Lung (tissue), 11 donors: ENCODE measurements at regions not wholly inside any gene's neighbourhood (a gene's known extent, or its start where the extent isn't known, plus 50 kb on each side); places are given as distances from the start of the nearest gene placed in this dataset.

Source experiments
- ATAC-seq: fragments of 200-7000 bp; cut with Tn5 transposase; one replicate; pipeline ENCODE4 v1.9.1; 2020; ENCODE audit warnings: moderate number of reproducible peaks; ENCODE audit not compliant: insufficient read depth, low FRiP score
- DNase-seq, 3 donors: peaks; one replicate each; pipeline ENCODE4 v3.0.0-alpha.2; 2013 to 2017
- H3K27ac ChIP-seq, 2 donors: one replicate each; pipeline ENCODE4 v1.5.1; 2013; ENCODE audit warnings: mild to moderate bottlenecking in 2 of 2, moderate library complexity in 2 of 2, control low read depth in 1 of 2, inconsistent platforms in 1 of 2, low read depth in 1 of 2, low read length in 1 of 2
- H3K27me3 ChIP-seq, 3 donors: one replicate each; pipeline ENCODE4 v1.5.1; 2013; ENCODE audit warnings: low read length in 2 of 3; ENCODE audit not compliant: control insufficient read depth in 3 of 3, insufficient read depth in 3 of 3
- H3K36me3 ChIP-seq, 4 donors: one replicate each; pipeline ENCODE4 v1.5.1; 2013; ENCODE audit warnings: low read length in 4 of 4, mild to moderate bottlenecking in 1 of 4, moderate library complexity in 1 of 4; ENCODE audit not compliant: control insufficient read depth in 4 of 4, insufficient read depth in 4 of 4
- H3K4me1 ChIP-seq, 5 donors: one replicate each; pipeline ENCODE4 v1.5.1; 2013; ENCODE audit warnings: low read length in 5 of 5, mild to moderate bottlenecking in 2 of 5, moderate library complexity in 1 of 5; ENCODE audit not compliant: control insufficient read depth in 5 of 5, insufficient read depth in 5 of 5
- H3K4me3 ChIP-seq: one replicate; pipeline ENCODE4 v1.5.1; 2013; ENCODE audit warnings: mild to moderate bottlenecking, control low read depth, moderate library complexity
- H3K9ac ChIP-seq, 2 donors: one replicate each; pipeline ENCODE4 v1.5.1; 2013; ENCODE audit warnings: low read length in 2 of 2, control low read depth in 1 of 2; ENCODE audit not compliant: insufficient read depth in 1 of 2
- H3K9me3 ChIP-seq, 4 donors: one replicate each; pipeline ENCODE4 v1.5.1; 2013; ENCODE audit warnings: low read length in 3 of 4, mild to moderate bottlenecking in 1 of 4, moderate library complexity in 1 of 4; ENCODE audit not compliant: control insufficient read depth in 4 of 4, insufficient read depth in 3 of 4
- WGBS, 2 donors: extraction: QIAGEN DNeasy Blood & Tissue Kit; methylation state at CpG; one replicate each; pipeline ENCODE4 v1.1.7; 2013; 5-methylcytosine and 5-hydroxymethylcytosine counted together
- TF ChIP-seq, protein P1 (sequence below): IDR thresholded peaks from 2 replicates; pipeline ENCODE4 v1.5.1; 2012; ENCODE audit warnings: mild to moderate bottlenecking; ENCODE audit errors: control extremely low read depth, extremely low read depth
- donor health status: control.
- donor health status: control.
- donor health status: Bipolar disorder and iron deficiency.
- donor health status: healthy.
- donor health status: DM: yes; HTN: yes; CAD: no.

DNA sequence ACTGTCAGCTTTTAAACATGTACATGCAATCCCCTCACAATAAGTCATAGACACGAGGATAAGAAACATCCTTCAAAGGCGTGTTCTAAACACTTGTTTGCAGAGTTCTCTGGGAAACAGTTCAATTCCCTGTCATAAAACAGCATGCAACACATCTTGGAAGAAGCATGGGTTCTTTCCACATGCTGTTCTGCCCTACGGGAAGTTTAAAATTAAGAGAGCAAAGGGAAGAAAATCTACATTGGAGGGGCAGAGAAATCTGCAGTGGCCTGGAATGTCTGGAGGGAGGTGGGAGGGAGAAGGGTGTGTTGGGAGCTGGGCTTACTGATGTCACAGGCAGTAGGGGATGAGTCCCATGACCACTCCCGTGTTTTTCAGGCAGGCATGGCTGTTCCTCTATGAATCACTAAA lies 98.3 kb upstream of the SLC2A1 start:
- 76 to 81% methylated on average over 4 of the region's 4 CpGs for WGBS, 2 donors
- TF ChIP-seq, protein P1, sequence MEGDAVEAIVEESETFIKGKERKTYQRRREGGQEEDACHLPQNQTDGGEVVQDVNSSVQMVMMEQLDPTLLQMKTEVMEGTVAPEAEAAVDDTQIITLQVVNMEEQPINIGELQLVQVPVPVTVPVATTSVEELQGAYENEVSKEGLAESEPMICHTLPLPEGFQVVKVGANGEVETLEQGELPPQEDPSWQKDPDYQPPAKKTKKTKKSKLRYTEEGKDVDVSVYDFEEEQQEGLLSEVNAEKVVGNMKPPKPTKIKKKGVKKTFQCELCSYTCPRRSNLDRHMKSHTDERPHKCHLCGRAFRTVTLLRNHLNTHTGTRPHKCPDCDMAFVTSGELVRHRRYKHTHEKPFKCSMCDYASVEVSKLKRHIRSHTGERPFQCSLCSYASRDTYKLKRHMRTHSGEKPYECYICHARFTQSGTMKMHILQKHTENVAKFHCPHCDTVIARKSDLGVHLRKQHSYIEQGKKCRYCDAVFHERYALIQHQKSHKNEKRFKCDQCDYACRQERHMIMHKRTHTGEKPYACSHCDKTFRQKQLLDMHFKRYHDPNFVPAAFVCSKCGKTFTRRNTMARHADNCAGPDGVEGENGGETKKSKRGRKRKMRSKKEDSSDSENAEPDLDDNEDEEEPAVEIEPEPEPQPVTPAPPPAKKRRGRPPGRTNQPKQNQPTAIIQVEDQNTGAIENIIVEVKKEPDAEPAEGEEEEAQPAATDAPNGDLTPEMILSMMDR = no peak
- Histone ChIP-seq H3K4me1 (peaks cover 0 to 41% (median 28%) of the 10 kb centered on the region in 5 donors), H3K27ac (no peak overlapping the region), H3K4me3 (no peak overlapping the region), H3K9ac (peak overlapping the region in 1 of 2 donors; percentile 38), H3K27me3 (no peaks in the 10 kb centered on the region), H3K9me3 (peaks cover 0 to 2% (median 0%) of the 10 kb centered on the region in 4 donors), H3K36me3 (no peaks in the 10 kb centered on the region)
- ATAC-seq (no peak), DNase-seq (peak; percentile 54 to 97 (median 91))

DNA sequence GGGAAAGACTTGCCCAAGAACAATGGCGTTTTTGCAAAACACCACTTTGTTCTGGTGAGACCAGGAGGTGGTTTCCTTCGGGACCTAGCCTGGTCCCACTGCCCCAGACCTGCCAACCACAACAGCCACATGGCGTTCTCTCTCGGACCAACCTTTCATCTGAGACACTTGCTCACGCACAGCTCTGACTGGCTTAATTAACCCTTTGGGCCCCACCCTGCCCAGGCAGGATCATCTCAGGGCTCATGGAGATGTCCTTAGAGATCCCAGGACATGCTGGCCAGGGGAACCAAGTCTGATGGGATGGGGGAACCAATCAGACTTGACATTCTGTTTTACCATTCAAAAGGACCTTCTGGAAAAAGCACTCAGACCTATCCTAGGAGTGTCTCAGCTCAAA lies 97.8 kb upstream of the SLC2A1 start:
- WGBS, 2 donors = 44 to 46% methylated on average over 5 of the region's 5 CpGs
- TF ChIP-seq, protein P1 = no peak
- Histone ChIP-seq H3K36me3 (no peaks in the 10 kb centered on the region), H3K4me1 (peaks cover 0 to 41% (median 28%) of the 10 kb centered on the region in 5 donors), H3K27me3 (no peaks in the 10 kb centered on the region), H3K27ac (no peak overlapping the region), H3K9ac (no peak overlapping the region), H3K4me3 (no peak overlapping the region), H3K9me3 (peaks cover 0 to 2% (median 0%) of the 10 kb centered on the region in 4 donors)
- no peak for DNase-seq
- ATAC-seq = no peak

DNA sequence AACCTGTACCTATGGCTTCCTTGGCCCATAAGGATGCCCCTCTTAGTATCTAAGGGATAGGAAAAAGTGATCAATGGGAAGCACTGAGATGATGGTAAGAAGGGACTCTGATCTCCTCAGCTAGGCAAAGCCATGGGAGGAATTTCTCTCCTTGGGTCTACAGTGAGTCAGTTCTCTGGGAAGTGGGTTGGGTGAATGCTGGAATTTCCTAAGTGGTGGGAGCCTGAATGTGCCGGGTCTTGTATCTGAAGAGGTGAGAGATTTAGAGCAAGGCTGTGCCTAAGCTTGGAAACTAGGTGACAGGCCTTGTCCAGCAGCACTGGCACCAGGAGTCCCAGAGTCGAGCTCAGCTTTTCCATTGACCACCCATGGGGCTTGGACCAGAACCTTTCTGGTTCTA lies 96.3 kb upstream of the SLC2A1 start:
- ATAC-seq (no peak), DNase-seq (no peak)
- no peak overlapping the region for H3K4me3 ChIP-seq
- TF ChIP-seq, protein P1 = no peak
- H3K9ac ChIP-seq = no peak overlapping the region
- WGBS, 2 donors = 74 to 90% methylated on average over 2 of the region's 2 CpGs
- no peak overlapping the region for H3K27ac ChIP-seq
- H3K4me1 ChIP-seq = peaks cover 0 to 43% (median 28%) of the 10 kb centered on the region in 5 donors
- H3K27me3 ChIP-seq = no peaks in the 10 kb centered on the region
- H3K9me3 ChIP-seq = peaks cover 0 to 2% (median 0%) of the 10 kb centered on the region in 4 donors
- H3K36me3 ChIP-seq = no peaks in the 10 kb centered on the region
